Endodermal cell (in vitro differentiated cells): ENCODE measurements at regions not wholly inside any gene's neighbourhood (a gene's known extent, or its start where the extent isn't known, plus 50 kb on each side); places are given as distances from the start of the nearest gene placed in this dataset.

Experiments
- DNase-seq: peaks from one replicate; pipeline ENCODE4 v3.0.0-alpha.2; 2017
- H3K27ac ChIP-seq: 2 replicates; pipeline ENCODE4 v1.5.1; 2013; ENCODE audit warnings: mild to moderate bottlenecking, low read depth, low read length, moderate library complexity
- H3K27me3 ChIP-seq: 2 replicates; pipeline ENCODE4 v1.6.1; 2013; ENCODE audit warnings: mild to moderate bottlenecking, low read length, moderate library complexity; ENCODE audit not compliant: insufficient read depth, control insufficient read depth, poor library complexity, severe bottlenecking
- H3K36me3 ChIP-seq: 2 replicates; pipeline ENCODE4 v1.7.0; 2013; ENCODE audit warnings: mild to moderate bottlenecking, low read length, moderate library complexity; ENCODE audit not compliant: control insufficient read depth, insufficient read depth
- H3K4me1 ChIP-seq: one replicate; pipeline ENCODE4 v1.7.0; 2013; ENCODE audit warnings: low read length; ENCODE audit not compliant: control insufficient read depth, insufficient read depth
- H3K4me3 ChIP-seq: 2 replicates; pipeline ENCODE4 v1.5.1; 2013; ENCODE audit warnings: mild to moderate bottlenecking, low read length, moderate library complexity
- H3K9ac ChIP-seq: 2 replicates; pipeline ENCODE4 v1.6.1; 2013; ENCODE audit warnings: mild to moderate bottlenecking, low read length, moderate library complexity; ENCODE audit not compliant: poor library complexity, severe bottlenecking; ENCODE audit errors: extremely low read depth
- H3K9me3 ChIP-seq: 2 replicates; pipeline ENCODE4 v1.6.1; 2013; ENCODE audit warnings: mild to moderate bottlenecking, low read length, moderate library complexity; ENCODE audit not compliant: control insufficient read depth
- H3K27ac Mint-ChIP-seq: 2 replicates; pipeline ENCODE4 v1.8.0; 2020; ENCODE audit warnings: mixed read lengths
- H3K27me3 Mint-ChIP-seq: 2 replicates; pipeline ENCODE4 v1.8.0; 2021; ENCODE audit warnings: mild to moderate bottlenecking, mixed read lengths; ENCODE audit not compliant: insufficient read depth
- H3K36me3 Mint-ChIP-seq: 2 replicates; pipeline ENCODE4 v1.8.0; 2020; ENCODE audit warnings: low read depth, mixed read lengths
- H3K4me1 Mint-ChIP-seq: 2 replicates; pipeline ENCODE4 v1.8.0; 2020; ENCODE audit warnings: mixed read lengths
- H3K4me3 Mint-ChIP-seq: 2 replicates; pipeline ENCODE4 v1.8.0; 2020; ENCODE audit warnings: mild to moderate bottlenecking, moderate library complexity, mixed read lengths
- H3K9me3 Mint-ChIP-seq: 2 replicates; pipeline ENCODE4 v1.8.0; 2020; ENCODE audit warnings: mild to moderate bottlenecking, mixed read lengths
- CTCF ChIP-seq: fragments of 200-600 bp; sonication (generic); conservative IDR thresholded peaks from 2 replicates; pipeline ENCODE4 v1.5.0; 2021; ENCODE audit warnings: antibody characterized with exemption, mild to moderate bottlenecking
- WGBS, 2 experiments: methylation state at CpG; one replicate each; pipeline versions ENCODE4 v1.1.5 to v1.1.7; 2013; ENCODE audit warnings: missing lambda C conversion rate in 2 of 2, mixed read lengths in 1 of 2; ENCODE audit not compliant: insufficient coverage in 1 of 2, insufficient read length in 1 of 2; 5-methylcytosine and 5-hydroxymethylcytosine counted together

- 83 to 91% methylated on average over 1 to 4 of the region's 4 CpGs for WGBS, 2 experiments
- H3K27ac Mint-ChIP-seq: no peak overlapping the region
- DNase-seq: no peak
- no peaks in the 10 kb centered on the region for H3K9me3 Mint-ChIP-seq
- H3K4me3 Mint-ChIP-seq: no peak overlapping the region
- H3K36me3 ChIP-seq: no peaks in the 10 kb centered on the region
- no peaks in the 10 kb centered on the region for H3K4me1 Mint-ChIP-seq
- no peaks in the 10 kb centered on the region for H3K36me3 Mint-ChIP-seq
- H3K4me1 ChIP-seq: no peaks in the 10 kb centered on the region
- no peak overlapping the region for H3K4me3 ChIP-seq
- no peaks in the 10 kb centered on the region for H3K9me3 ChIP-seq
- no peak overlapping the region for H3K9ac ChIP-seq
- no peak for TF ChIP-seq CTCF
- H3K27ac ChIP-seq: no peak overlapping the region
- H3K27me3 ChIP-seq: no peaks in the 10 kb centered on the region
- H3K27me3 Mint-ChIP-seq: no peaks in the 10 kb centered on the region
Measured at GRCh38 chr13:82925114-82925513, 957.2 kb downstream of the SLITRK1 start.

- no peaks in the 10 kb centered on the region for H3K9me3 Mint-ChIP-seq
- no peak overlapping the region for H3K4me3 ChIP-seq
- no peaks in the 10 kb centered on the region for H3K36me3 ChIP-seq
- H3K9me3 ChIP-seq: no peaks in the 10 kb centered on the region
- 85 to 100% methylated on average over 1 of the region's 2 CpGs for WGBS, 2 experiments
- no peaks in the 10 kb centered on the region for H3K4me1 ChIP-seq
- H3K27me3 Mint-ChIP-seq: no peaks in the 10 kb centered on the region
- no peak overlapping the region for H3K27ac Mint-ChIP-seq
- H3K27me3 ChIP-seq: no peaks in the 10 kb centered on the region
- H3K27ac ChIP-seq: no peak overlapping the region
- no peak overlapping the region for H3K9ac ChIP-seq
- no peaks in the 10 kb centered on the region for H3K36me3 Mint-ChIP-seq
- DNase-seq: no peak
- no peak for TF ChIP-seq CTCF
- H3K4me3 Mint-ChIP-seq: no peak overlapping the region
- peaks cover 3% of the 10 kb centered on the region for H3K4me1 Mint-ChIP-seq
Measured at GRCh38 chr13:82917984-82918383, 964.3 kb downstream of the SLITRK1 start.

GRCh38 chr13:82912564-82912963 lies 969.7 kb downstream of the SLITRK1 start:
- Histone ChIP-seq H3K9ac (no peak overlapping the region), H3K4me1 (no peaks in the 10 kb centered on the region), H3K27me3 (no peaks in the 10 kb centered on the region), H3K36me3 (no peaks in the 10 kb centered on the region), H3K27ac (no peak overlapping the region), H3K9me3 (no peaks in the 10 kb centered on the region), H3K4me3 (no peak overlapping the region)
- Mint-ChIP-seq H3K36me3 (no peaks in the 10 kb centered on the region), H3K9me3 (no peaks in the 10 kb centered on the region), H3K27ac (no peak overlapping the region), H3K27me3 (no peaks in the 10 kb centered on the region), H3K4me1 (no peaks in the 10 kb centered on the region), H3K4me3 (no peak overlapping the region)
- no peak for TF ChIP-seq CTCF
- 100% methylated on average over 2 of the region's 3 CpGs; no CpG with 5 or more reads in 1 of the 2 experiments for WGBS, 2 experiments
- no peak for DNase-seq
